IMR-90 (cell line): ENCODE measurements at regions not wholly inside any gene's neighbourhood (a gene's known extent, or its start where the extent isn't known, plus 50 kb on each side); places are given as distances from the start of the nearest gene placed in this dataset.

Experiments
- ATAC-seq: fragments of 200-7000 bp; cut with Tn5 transposase; 2 replicates; pipeline ENCODE4 v1.9.1; 2020; ENCODE audit warnings: low read depth, mild to moderate bottlenecking, moderate library complexity
- BruUV-seq: library from RNA; stranded (reverse); fragments of 400-500 nt; replicated peaks from 2 replicates; lab custom pipeline; 2021; lab: Mats Ljungman, UMichigan
- CTCF ChIA-PET: fragments of 300-600 bp; formaldehyde crosslinking; extraction: SDS; loops from one replicate; lab custom pipeline; 2021; ENCODE audit warnings: antibody characterized with exemption; lab: Yijun Ruan, JAX
- POLR2A ChIA-PET: fragments of 300-600 bp; sonication (Branson Sonifier 250); formaldehyde crosslinking; loops from one replicate; lab custom pipeline; 2022; ENCODE audit warnings: antibody characterized with exemption; ENCODE audit not compliant: unreplicated experiment; lab: Charles Lee
- DNase-seq: peaks from one replicate; pipeline ENCODE4 v3.0.0; 2013
- H2AFZ ChIP-seq: replicated peaks from 2 replicates; pipeline ENCODE3; 2013; ENCODE audit warnings: low read length, mild to moderate bottlenecking; ENCODE audit not compliant: poor library complexity
- H2AK5ac ChIP-seq: 2 replicates; pipeline ENCODE4 v1.6.1; 2013; ENCODE audit warnings: low read depth, low read length, inconsistent platforms
- H2AK9ac ChIP-seq: replicated peaks from 2 replicates; pipeline ENCODE3; 2013; ENCODE audit warnings: mild to moderate bottlenecking, low read depth, low read length, moderate library complexity; ENCODE audit not compliant: poor library complexity
- H2BK120ac ChIP-seq: 2 replicates; pipeline ENCODE4 v1.6.1; 2013; ENCODE audit warnings: low read depth, low read length, inconsistent platforms
- H2BK15ac ChIP-seq: 3 replicates; pipeline ENCODE4 v1.6.1; 2013; ENCODE audit warnings: low read depth, low read length, inconsistent platforms
- H2BK20ac ChIP-seq: 2 replicates; pipeline ENCODE4 v1.6.1; 2013; ENCODE audit warnings: low read depth, mild to moderate bottlenecking, inconsistent platforms, low read length, moderate library complexity
- H2BK5ac ChIP-seq: 2 replicates; pipeline ENCODE4 v1.6.1; 2013; ENCODE audit warnings: mild to moderate bottlenecking, low read depth, low read length, inconsistent platforms; ENCODE audit not compliant: poor library complexity, severe bottlenecking
- H3K14ac ChIP-seq: replicated peaks from 2 replicates; pipeline ENCODE4 v1.6.1; 2013; ENCODE audit warnings: low read depth, low read length, inconsistent platforms
- H3K18ac ChIP-seq: 2 replicates; pipeline ENCODE4 v1.6.1; 2013; ENCODE audit warnings: low read depth, low read length, control low read depth
- H3K23ac ChIP-seq: 2 replicates; pipeline ENCODE4 v1.6.1; 2013; ENCODE audit warnings: low read depth, low read length, inconsistent platforms
- H3K27ac ChIP-seq: 2 replicates; pipeline ENCODE4 v1.5.1; 2013; ENCODE audit warnings: mild to moderate bottlenecking, control low read depth, low read length; ENCODE audit not compliant: insufficient read depth
- H3K27me3 ChIP-seq: 2 replicates; pipeline ENCODE4 v1.6.1; 2013; ENCODE audit warnings: low read length; ENCODE audit not compliant: control insufficient read depth, insufficient read depth
- H3K36me3 ChIP-seq: 2 replicates; pipeline ENCODE4 v1.6.1; 2013; ENCODE audit warnings: low read length, mixed read lengths; ENCODE audit not compliant: control insufficient read depth, insufficient read depth
- H3K4ac ChIP-seq: 2 replicates; pipeline ENCODE4 v1.6.1; 2013; ENCODE audit warnings: low read depth, low read length, inconsistent platforms
- H3K4me1 ChIP-seq: 2 replicates; pipeline ENCODE4 v1.6.1; 2013; ENCODE audit warnings: low read length, mixed read lengths; ENCODE audit not compliant: control insufficient read depth, insufficient read depth
- H3K4me2 ChIP-seq: 2 replicates; pipeline ENCODE4 v1.6.1; 2013; ENCODE audit warnings: low read depth, mild to moderate bottlenecking, control low read depth, low read length, moderate library complexity
- H3K4me3 ChIP-seq: 2 replicates; pipeline ENCODE4 v1.5.1; 2013; ENCODE audit warnings: low read depth, mild to moderate bottlenecking, control low read depth, low read length, moderate library complexity; ENCODE audit not compliant: insufficient read depth
- H3K56ac ChIP-seq: 2 replicates; pipeline ENCODE4 v1.6.1; 2013; ENCODE audit warnings: low read length, inconsistent platforms; ENCODE audit not compliant: insufficient read depth; ENCODE audit errors: extremely low read depth
- H3K79me1 ChIP-seq, 2 experiments: 2 replicates each; pipeline ENCODE4 v1.6.1; 2013; ENCODE audit warnings: low read length in 2 of 2, inconsistent platforms in 1 of 2, low read depth in 1 of 2
- H3K9ac ChIP-seq: 2 replicates; pipeline ENCODE4 v1.6.1; 2013; ENCODE audit warnings: low read depth, low read length, control low read depth
- H3K9me1 ChIP-seq: 2 replicates; pipeline ENCODE4 v1.6.1; 2013; ENCODE audit warnings: low read length, inconsistent platforms; ENCODE audit not compliant: insufficient read depth
- H3K9me3 ChIP-seq: 2 replicates; pipeline ENCODE4 v1.6.1; 2013; ENCODE audit warnings: low read length; ENCODE audit not compliant: control insufficient read depth, insufficient read depth
- H4K20me1 ChIP-seq: 2 replicates; pipeline ENCODE4 v1.6.1; 2013; ENCODE audit warnings: low read length, inconsistent platforms; ENCODE audit not compliant: insufficient read depth
- H4K5ac ChIP-seq: 2 replicates; pipeline ENCODE4 v1.6.1; 2013; ENCODE audit warnings: mild to moderate bottlenecking, low read depth, low read length, control low read depth
- H4K8ac ChIP-seq, 2 experiments: 2 replicates each; pipeline ENCODE4 v1.6.1; 2013; ENCODE audit warnings: low read depth in 2 of 2, low read length in 2 of 2, control low read depth in 1 of 2, inconsistent platforms in 1 of 2
- H4K91ac ChIP-seq: 2 replicates; pipeline ENCODE4 v1.6.1; 2013; ENCODE audit warnings: low read depth, low read length, inconsistent platforms; ENCODE audit not compliant: insufficient read depth
- MAZ ChIP-seq: IDR thresholded peaks from 2 replicates; pipeline ENCODE4 v1.6.1; 2012; ENCODE audit warnings: low read depth, mild to moderate bottlenecking, low read length, improper control_type of control experiment, moderate library complexity, borderline replicate concordance
- RFX5 ChIP-seq: IDR thresholded peaks from 2 replicates; pipeline ENCODE4 v1.8.0; 2012; ENCODE audit warnings: low read depth, mild to moderate bottlenecking, low read length, moderate library complexity
- WGBS, 2 experiments: methylation state at CpG; one replicate each; pipeline versions ENCODE4 v1.1.5 to v1.1.7; 2013; ENCODE audit warnings: missing lambda C conversion rate in 2 of 2; ENCODE audit not compliant: insufficient read length in 1 of 2; ENCODE audit errors: extremely low coverage in 2 of 2; 5-methylcytosine and 5-hydroxymethylcytosine counted together
- dilution Hi-C: fragments of 300-500 bp; cut with HindIII; formaldehyde crosslinking; loops from one replicate; pipeline ENCODE4 v1.14.3; 2018; ENCODE audit warnings: low sequenced_read_pairs; ENCODE audit not compliant: unreplicated experiment
- in situ Hi-C: fragments of 300-500 bp; cut with MboI; formaldehyde crosslinking; loops from 3 replicates; pipeline ENCODE4 v1.14.3; 2019; ENCODE audit warnings: low sequenced_read_pairs, inconsistent platforms, mixed read lengths
- intact Hi-C: fragments of 100-400 bp; cut with micrococcal nuclease; formaldehyde crosslinking; loops from 2 replicates; pipeline ENCODE4 v1.10.0; 2022
- TF ChIP-seq, protein P1 (sequence below): fragments of 150-350 bp; IDR thresholded peaks from 2 replicates; pipeline ENCODE4 v1.6.1; 2017; ENCODE audit warnings: mild to moderate bottlenecking, antibody characterized with exemption, low read length, low read depth
- TF ChIP-seq, protein P2 (sequence below): fragments of 150-350 bp; IDR thresholded peaks from 2 replicates; pipeline ENCODE4 v1.6.1; 2016; ENCODE audit warnings: low read depth, mild to moderate bottlenecking, low read length, moderate library complexity, borderline replicate concordance

DNA sequence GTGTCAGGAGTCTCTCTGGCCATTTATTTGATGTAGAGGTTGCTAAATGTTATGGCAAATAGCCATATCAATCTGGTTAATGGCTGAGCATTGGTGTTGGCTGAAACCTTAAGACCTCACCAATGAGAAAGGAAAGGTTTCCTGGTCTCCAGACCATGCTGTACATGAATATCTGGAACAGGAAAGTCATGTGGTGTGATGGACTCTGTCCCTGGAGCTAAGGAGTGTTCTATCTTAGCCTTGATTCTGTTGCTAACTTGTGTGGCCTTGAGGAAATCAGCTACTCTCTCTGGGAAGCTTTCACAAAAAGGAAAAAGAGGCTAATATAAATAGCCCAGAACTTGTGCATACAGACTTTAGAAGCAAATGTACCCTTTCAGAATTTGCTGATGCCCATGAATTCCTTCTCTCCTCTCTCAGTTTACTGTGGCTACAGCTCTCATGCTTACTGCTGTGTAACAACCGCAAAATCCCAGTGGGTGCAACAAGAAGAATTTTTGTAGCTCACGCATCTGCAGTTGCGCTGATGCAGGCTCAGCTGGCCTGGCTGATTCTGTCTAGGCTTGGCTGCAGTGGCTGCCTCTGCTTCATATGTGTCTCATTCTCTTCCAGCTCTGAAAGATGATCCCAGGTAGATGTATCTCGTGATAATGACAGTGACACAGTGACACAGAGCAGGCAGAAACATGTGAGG lies 287.5 kb downstream of the NPIPA8 start:
- POLR2A ChIA-PET, result no interaction called here
- WGBS, 2 experiments, result 60% methylated on average over 1 of the region's 4 CpGs; no CpG with 5 or more reads in 1 of the 2 experiments

More for the DNA sequence above, 287.5 kb downstream of the NPIPA8 start:
- in situ Hi-C loops, result no loop called here
- H3K14ac ChIP-seq, result no peak overlapping the region
- CTCF ChIA-PET, result no interaction called here
- H3K18ac ChIP-seq, result no peak overlapping the region
- peaks cover 9% of the 10 kb centered on the region for H3K9me3 ChIP-seq
- H3K4me2 ChIP-seq, result no peak overlapping the region
- intact Hi-C loops, result no loop called here
- no peak overlapping the region for H3K27ac ChIP-seq
- no peak overlapping the region for H4K91ac ChIP-seq
- TF ChIP-seq, protein P1, sequence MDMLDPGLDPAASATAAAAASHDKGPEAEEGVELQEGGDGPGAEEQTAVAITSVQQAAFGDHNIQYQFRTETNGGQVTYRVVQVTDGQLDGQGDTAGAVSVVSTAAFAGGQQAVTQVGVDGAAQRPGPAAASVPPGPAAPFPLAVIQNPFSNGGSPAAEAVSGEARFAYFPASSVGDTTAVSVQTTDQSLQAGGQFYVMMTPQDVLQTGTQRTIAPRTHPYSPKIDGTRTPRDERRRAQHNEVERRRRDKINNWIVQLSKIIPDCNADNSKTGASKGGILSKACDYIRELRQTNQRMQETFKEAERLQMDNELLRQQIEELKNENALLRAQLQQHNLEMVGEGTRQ, result no peak
- no peak for TF ChIP-seq RFX5
- TF ChIP-seq, protein P2, sequence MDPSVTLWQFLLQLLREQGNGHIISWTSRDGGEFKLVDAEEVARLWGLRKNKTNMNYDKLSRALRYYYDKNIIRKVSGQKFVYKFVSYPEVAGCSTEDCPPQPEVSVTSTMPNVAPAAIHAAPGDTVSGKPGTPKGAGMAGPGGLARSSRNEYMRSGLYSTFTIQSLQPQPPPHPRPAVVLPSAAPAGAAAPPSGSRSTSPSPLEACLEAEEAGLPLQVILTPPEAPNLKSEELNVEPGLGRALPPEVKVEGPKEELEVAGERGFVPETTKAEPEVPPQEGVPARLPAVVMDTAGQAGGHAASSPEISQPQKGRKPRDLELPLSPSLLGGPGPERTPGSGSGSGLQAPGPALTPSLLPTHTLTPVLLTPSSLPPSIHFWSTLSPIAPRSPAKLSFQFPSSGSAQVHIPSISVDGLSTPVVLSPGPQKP, result no peak
- no peak for TF ChIP-seq MAZ
- DNase-seq (no peak), ATAC-seq (no peak)
- no peaks in the 10 kb centered on the region for H3K9me1 ChIP-seq
- BruUV-seq, result no TSS peak
- H3K56ac ChIP-seq, result no peak overlapping the region
- H2AFZ ChIP-seq, result no peak overlapping the region
- no peaks in the 10 kb centered on the region for H3K79me1 ChIP-seq
- dilution Hi-C loops, result no loop called here
- no peak overlapping the region for H2BK5ac ChIP-seq
- H3K23ac ChIP-seq, result no peak overlapping the region
- no peak overlapping the region for H4K5ac ChIP-seq
- H2BK15ac ChIP-seq, result no peak overlapping the region
- no peak overlapping the region for H2AK5ac ChIP-seq
- no peaks in the 10 kb centered on the region for H3K36me3 ChIP-seq
- no peaks in the 10 kb centered on the region for H4K20me1 ChIP-seq
- H3K9ac ChIP-seq, result no peak overlapping the region
- H2AK9ac ChIP-seq, result no peak overlapping the region
- no peak overlapping the region for H3K4ac ChIP-seq
- H2BK120ac ChIP-seq, result no peak overlapping the region
- H2BK20ac ChIP-seq, result no peak overlapping the region
- no peak overlapping the region for H4K8ac ChIP-seq
- no peaks in the 10 kb centered on the region for H3K27me3 ChIP-seq
- H3K4me3 ChIP-seq, result no peak overlapping the region
- no peaks in the 10 kb centered on the region for H3K4me1 ChIP-seq
